OCI-LY3 (cell line): ENCODE measurements at regions not wholly inside any gene's neighbourhood (a gene's known extent, or its start where the extent isn't known, plus 50 kb on each side); places are given as distances from the start of the nearest gene placed in this dataset.

Experiments
- EZH2phosphoT487 ChIP-seq: fragments of 200-600 bp; shearing (Covaris generic); IDR thresholded peaks from 2 replicates; pipeline ENCODE4 v1.6.1; 2018; ENCODE audit warnings: antibody characterized with exemption, mixed run types, low read depth
- TF ChIP-seq, protein P1 (sequence below): fragments of 200-600, 300-600 bp; sonication (generic); IDR thresholded peaks from 2 replicates; pipeline ENCODE4 v1.5.1; 2014; ENCODE audit warnings: antibody characterized with exemption, low read length, low read depth

GRCh38 chr16:65463652-65464260 lies 341.9 kb upstream of the CDH11 start:
- TF ChIP-seq, protein P1, sequence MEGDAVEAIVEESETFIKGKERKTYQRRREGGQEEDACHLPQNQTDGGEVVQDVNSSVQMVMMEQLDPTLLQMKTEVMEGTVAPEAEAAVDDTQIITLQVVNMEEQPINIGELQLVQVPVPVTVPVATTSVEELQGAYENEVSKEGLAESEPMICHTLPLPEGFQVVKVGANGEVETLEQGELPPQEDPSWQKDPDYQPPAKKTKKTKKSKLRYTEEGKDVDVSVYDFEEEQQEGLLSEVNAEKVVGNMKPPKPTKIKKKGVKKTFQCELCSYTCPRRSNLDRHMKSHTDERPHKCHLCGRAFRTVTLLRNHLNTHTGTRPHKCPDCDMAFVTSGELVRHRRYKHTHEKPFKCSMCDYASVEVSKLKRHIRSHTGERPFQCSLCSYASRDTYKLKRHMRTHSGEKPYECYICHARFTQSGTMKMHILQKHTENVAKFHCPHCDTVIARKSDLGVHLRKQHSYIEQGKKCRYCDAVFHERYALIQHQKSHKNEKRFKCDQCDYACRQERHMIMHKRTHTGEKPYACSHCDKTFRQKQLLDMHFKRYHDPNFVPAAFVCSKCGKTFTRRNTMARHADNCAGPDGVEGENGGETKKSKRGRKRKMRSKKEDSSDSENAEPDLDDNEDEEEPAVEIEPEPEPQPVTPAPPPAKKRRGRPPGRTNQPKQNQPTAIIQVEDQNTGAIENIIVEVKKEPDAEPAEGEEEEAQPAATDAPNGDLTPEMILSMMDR, result no peak
- TF ChIP-seq EZH2phosphoT487, result no peak
